Activated T-cell treated with anti-CD3 and anti-CD28 coated beads, Interleukin-2, amount 50 U/mL, for 72 hours (primary cell): ENCODE measurements at regions not wholly inside any gene's neighbourhood (a gene's known extent, or its start where the extent isn't known, plus 50 kb on each side); places are given as distances from the start of the nearest gene placed in this dataset.

ENCODE experiments used
- ATAC-seq, 2 donors: fragments of 150-1000 bp; cut with Tn5 transposase; replicated peaks in 1 of 2; 2 replicates each; pipeline ENCODE4 v1.10.0; 2021; ENCODE audit warnings: moderate library complexity in 2 of 2, mild to moderate bottlenecking in 1 of 2
- DNase-seq, 2 donors: peaks; one replicate each; pipeline ENCODE4 v3.0.0; 2021 to 2022; ENCODE audit warnings: mixed read lengths in 1 of 2
- H3K27ac Mint-ChIP-seq: one replicate; pipeline ENCODE4 v1.8.0; 2022; ENCODE audit warnings: mild to moderate bottlenecking, moderate library complexity, mixed read lengths
- H3K27me3 Mint-ChIP-seq: one replicate; pipeline ENCODE4 v1.8.0; 2022; ENCODE audit warnings: low read depth, mixed read lengths
- H3K36me3 Mint-ChIP-seq, 2 donors: one replicate each; pipeline ENCODE4 v1.8.0; 2022; ENCODE audit warnings: mixed read lengths in 2 of 2, mild to moderate bottlenecking in 1 of 2; ENCODE audit not compliant: insufficient read depth in 2 of 2
- H3K4me1 Mint-ChIP-seq: one replicate; pipeline ENCODE4 v1.8.0; 2022; ENCODE audit warnings: low read depth, mixed read lengths
- H3K4me3 Mint-ChIP-seq, 2 donors: one replicate each; pipeline ENCODE4 v1.8.0; 2022; ENCODE audit warnings: mild to moderate bottlenecking in 2 of 2, mixed read lengths in 2 of 2, moderate library complexity in 2 of 2
- H3K9me3 Mint-ChIP-seq, 2 donors: one replicate each; pipeline ENCODE4 v1.8.0; 2022; ENCODE audit warnings: mixed read lengths in 2 of 2

DNA sequence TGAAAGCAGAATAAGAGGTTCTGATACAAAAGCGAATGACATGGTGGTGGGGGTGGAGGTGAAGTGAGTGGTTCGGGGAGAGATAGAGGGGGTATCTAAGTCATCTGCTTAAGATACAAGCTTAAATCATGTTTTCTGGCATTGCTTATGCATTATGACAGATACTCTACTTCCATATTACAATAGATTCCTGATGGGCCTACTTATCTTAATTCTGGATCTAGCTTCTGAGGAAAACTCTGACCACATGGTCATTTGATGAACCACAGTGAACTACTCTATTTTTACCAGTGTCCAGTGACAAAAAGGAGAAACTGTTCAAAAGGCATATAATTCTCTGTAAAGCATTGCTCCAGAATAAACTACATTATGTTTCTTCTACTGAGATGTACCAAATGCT, 673.7 kb upstream of the CCDC54 start:
- no peaks in the 10 kb centered on the region for H3K36me3 Mint-ChIP-seq
- H3K27ac Mint-ChIP-seq, result no peak overlapping the region
- DNase-seq (no peak), ATAC-seq (no peak)
- no peaks in the 10 kb centered on the region for H3K27me3 Mint-ChIP-seq
- H3K4me1 Mint-ChIP-seq, result no peaks in the 10 kb centered on the region
- no peak overlapping the region for H3K4me3 Mint-ChIP-seq
- H3K9me3 Mint-ChIP-seq, result peaks cover 0 to 1% of the 10 kb centered on the region in 2 donors

DNA sequence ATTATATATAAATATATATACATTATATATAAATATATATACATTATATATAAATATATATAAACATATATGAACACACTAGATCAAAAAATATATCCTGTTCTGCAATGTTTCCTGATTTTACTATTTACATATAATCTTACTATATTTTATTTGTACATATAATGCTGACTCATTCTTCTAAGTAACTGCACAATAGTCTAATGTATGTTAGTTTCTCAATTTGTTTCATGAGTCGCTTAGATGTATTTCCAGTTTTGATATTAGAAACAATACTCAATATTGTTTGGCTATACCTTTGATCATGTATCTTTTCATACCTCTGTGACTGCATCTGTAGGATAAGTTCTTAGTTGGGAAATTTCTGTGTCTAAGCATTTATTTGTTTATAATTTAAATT, 669.9 kb upstream of the CCDC54 start:
- ATAC-seq (no peak), DNase-seq (no peak)
- Mint-ChIP-seq H3K9me3 (peaks cover 0 to 1% of the 10 kb centered on the region in 2 donors), H3K4me3 (no peak overlapping the region), H3K27ac (no peak overlapping the region), H3K4me1 (no peaks in the 10 kb centered on the region), H3K27me3 (no peaks in the 10 kb centered on the region), H3K36me3 (no peaks in the 10 kb centered on the region)

DNA sequence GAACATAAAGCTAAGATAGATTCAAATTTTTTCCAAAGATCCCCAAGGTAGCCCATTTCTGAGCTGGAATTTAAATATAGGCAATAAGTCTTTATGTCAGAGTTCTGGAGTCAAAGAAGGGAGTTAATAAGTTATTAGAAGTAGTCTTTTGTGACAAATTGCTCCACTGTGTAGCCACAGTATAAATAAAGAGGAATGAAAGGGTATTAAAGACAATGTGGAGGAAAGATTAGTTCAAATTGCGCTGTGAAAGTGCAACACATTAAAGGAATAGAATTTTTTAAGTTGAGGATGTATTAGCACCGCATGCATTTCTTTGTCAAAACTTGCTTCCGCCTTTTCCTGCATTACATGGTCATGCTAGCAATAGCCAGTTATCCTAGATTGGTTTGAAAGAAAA, 666.6 kb upstream of the CCDC54 start:
- DNase-seq, result no peak
- Mint-ChIP-seq H3K27ac (no peak overlapping the region), H3K4me1 (no peaks in the 10 kb centered on the region), H3K27me3 (peaks cover 5% of the 10 kb centered on the region), H3K9me3 (no peaks in the 10 kb centered on the region), H3K4me3 (no peak overlapping the region), H3K36me3 (no peaks in the 10 kb centered on the region)
- ATAC-seq, result no peak

DNA sequence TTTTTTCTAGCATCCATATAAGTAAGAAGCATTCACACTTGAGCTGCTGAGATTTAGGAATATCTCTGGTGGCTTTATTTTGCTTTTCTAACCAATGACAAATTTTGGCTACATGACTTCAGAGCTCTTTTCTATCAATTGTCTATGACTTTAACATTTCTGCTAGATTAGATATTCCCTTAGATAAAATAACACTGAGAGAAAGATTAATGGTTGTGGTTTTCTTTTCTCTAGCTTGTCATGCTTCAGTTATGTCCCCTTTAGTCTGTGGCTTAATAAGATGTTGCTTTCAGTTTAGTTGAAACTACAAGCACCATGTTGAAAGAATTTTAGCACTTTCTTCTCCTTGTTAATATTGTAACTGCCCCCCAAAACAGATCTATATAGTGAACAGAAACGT, 665.6 kb upstream of the CCDC54 start:
- H3K9me3 Mint-ChIP-seq, result no peaks in the 10 kb centered on the region
- DNase-seq, result no peak
- no peaks in the 10 kb centered on the region for H3K4me1 Mint-ChIP-seq
- H3K27me3 Mint-ChIP-seq, result peaks cover 5% of the 10 kb centered on the region
- ATAC-seq, result no peak
- H3K36me3 Mint-ChIP-seq, result no peaks in the 10 kb centered on the region
- H3K4me3 Mint-ChIP-seq, result no peak overlapping the region
- H3K27ac Mint-ChIP-seq, result no peak overlapping the region

DNA sequence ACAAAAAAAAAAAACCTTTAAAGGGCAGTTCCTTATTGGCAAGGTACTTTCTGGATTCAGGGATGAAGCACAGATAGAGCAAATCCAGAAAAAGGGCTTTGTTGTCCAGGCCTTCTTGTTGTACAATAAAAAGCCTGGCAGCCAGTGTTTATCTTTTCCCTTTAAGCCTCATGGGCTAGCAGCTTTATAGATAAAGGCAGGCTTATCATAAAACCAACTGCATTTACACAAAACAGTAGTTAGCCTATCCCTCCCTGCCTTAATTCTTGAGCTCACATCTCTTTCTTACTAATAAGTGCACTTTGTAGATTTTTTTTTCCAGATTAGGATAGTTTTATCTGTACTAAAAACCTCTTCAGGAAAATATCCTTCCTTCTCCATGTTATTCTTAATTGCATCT, 662.8 kb upstream of the CCDC54 start:
- ATAC-seq, result no peak
- Mint-ChIP-seq H3K9me3 (no peaks in the 10 kb centered on the region), H3K36me3 (no peaks in the 10 kb centered on the region), H3K27me3 (peaks cover 5% of the 10 kb centered on the region), H3K27ac (no peak overlapping the region), H3K4me3 (no peak overlapping the region), H3K4me1 (no peaks in the 10 kb centered on the region)
- DNase-seq, result no peak

GRCh38 chr3:106715286-106715685, 662.0 kb upstream of the CCDC54 start:
- Mint-ChIP-seq H3K9me3 (no peaks in the 10 kb centered on the region), H3K4me3 (no peak overlapping the region), H3K27ac (no peak overlapping the region), H3K4me1 (no peaks in the 10 kb centered on the region), H3K27me3 (peaks cover 5% of the 10 kb centered on the region), H3K36me3 (no peaks in the 10 kb centered on the region)
- DNase-seq (no peak), ATAC-seq (no peak)

DNA sequence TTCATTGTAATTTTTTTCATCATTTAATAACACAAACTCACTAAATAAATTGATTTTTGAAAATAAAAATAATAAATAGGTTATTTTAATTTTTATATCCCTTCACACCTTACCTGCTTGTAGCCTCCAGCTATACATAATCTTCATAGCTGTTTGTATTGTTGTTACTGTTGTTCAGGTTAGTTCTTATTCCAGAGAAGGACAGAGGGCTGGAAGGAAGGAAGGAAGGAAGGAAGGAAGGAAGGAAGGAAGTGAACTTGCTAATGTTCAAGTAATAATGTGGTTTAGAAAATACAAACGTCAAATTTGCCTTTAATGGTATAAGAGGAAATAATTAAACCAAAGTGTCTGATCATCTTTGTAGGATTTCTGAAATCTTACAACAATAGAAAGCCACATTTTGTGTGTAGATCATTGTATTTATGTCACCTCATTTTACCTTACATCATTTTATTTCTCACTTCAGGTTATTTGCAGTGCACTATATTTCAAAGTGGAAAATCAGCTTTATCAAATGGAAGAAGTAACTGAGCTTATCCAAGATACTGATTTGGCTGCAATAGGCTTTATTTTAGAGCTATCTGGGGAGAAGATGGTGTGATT, 660.0 kb upstream of the CCDC54 start:
- H3K4me1 Mint-ChIP-seq, result no peaks in the 10 kb centered on the region
- H3K36me3 Mint-ChIP-seq, result no peaks in the 10 kb centered on the region
- no peaks in the 10 kb centered on the region for H3K9me3 Mint-ChIP-seq
- no peak overlapping the region for H3K27ac Mint-ChIP-seq
- ATAC-seq (no peak), DNase-seq (no peak)
- H3K4me3 Mint-ChIP-seq, result no peak overlapping the region
- peaks cover 5% of the 10 kb centered on the region for H3K27me3 Mint-ChIP-seq

- Mint-ChIP-seq H3K27me3 (no peaks in the 10 kb centered on the region), H3K4me3 (no peak overlapping the region), H3K36me3 (no peaks in the 10 kb centered on the region), H3K9me3 (no peaks in the 10 kb centered on the region), H3K27ac (no peak overlapping the region), H3K4me1 (no peaks in the 10 kb centered on the region)
- no peak for DNase-seq
- no peak for ATAC-seq
These were observed 658.2 kb upstream of the CCDC54 start for GRCh38 chr3:106719077-106719476.

DNA sequence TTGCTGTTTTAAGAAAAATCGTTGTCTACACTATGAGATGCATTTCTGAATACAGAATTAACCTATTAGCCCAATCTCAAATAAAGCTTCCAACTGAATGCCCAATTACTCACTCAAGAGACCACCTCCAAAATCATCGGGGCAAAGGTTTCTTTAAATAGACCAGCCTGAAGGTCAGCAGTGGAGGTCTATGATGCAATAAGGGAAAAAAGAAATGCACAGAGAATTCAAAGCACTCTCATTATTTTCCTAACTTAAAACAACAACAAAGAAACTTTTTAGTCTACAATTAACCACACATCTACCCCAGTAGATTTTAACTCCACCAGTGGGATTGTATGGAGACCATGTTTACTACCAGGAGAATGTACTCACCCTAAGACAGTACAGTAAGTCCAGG, 657.7 kb upstream of the CCDC54 start:
- DNase-seq (no peak), ATAC-seq (no peak)
- Mint-ChIP-seq H3K4me3 (no peak overlapping the region), H3K27me3 (no peaks in the 10 kb centered on the region), H3K36me3 (no peaks in the 10 kb centered on the region), H3K27ac (no peak overlapping the region), H3K9me3 (no peaks in the 10 kb centered on the region), H3K4me1 (no peaks in the 10 kb centered on the region)

DNA sequence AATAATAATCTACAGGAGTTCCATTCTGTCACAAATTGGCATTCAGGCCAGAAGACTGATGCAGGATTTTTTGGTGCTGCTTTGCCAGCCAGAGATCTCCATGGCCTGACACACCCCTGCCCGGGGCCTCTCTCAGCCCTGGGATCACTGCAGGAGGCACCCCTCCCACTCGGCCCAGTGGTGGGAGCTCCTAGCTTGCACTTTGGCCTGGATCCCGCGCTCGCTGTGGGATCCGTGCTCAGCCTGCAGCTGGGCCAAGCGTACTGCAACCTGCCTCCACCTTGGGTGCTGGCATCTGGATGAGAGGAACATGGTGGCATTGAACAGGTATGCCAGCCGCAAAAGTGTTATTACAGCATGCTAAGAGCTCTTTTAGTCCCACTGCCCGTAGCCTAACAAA, 656.7 kb upstream of the CCDC54 start:
- H3K4me3 Mint-ChIP-seq, result no peak overlapping the region
- no peak for ATAC-seq

DNA sequence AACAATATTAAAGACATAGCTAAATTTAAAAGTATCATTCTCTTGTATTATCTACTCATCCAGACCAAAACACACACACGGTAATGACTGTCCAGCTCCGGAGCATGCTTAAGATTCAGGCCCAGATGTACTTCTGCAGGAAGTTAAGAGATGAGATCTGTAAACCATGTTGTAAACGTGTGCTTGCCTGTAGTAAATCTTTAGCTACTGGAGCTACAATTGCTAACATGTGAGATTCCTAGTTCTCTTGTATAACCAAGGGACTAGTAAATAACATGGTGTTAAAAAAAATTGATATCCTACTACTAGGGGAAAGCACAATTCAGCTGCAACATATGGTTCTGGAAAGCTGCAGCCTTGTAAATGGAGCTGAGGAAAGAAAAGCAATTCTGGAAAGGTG, 651.7 kb upstream of the CCDC54 start:
- no peak for DNase-seq
- no peak for ATAC-seq
- no peaks in the 10 kb centered on the region for H3K9me3 Mint-ChIP-seq
- H3K4me3 Mint-ChIP-seq, result no peak overlapping the region
- H3K36me3 Mint-ChIP-seq, result no peaks in the 10 kb centered on the region
- peaks cover 13% of the 10 kb centered on the region for H3K27me3 Mint-ChIP-seq
- H3K27ac Mint-ChIP-seq, result no peak overlapping the region
- H3K4me1 Mint-ChIP-seq, result no peaks in the 10 kb centered on the region

More for the DNA sequence above, 656.7 kb upstream of the CCDC54 start:
- no peak for DNase-seq
- no peak overlapping the region for H3K27ac Mint-ChIP-seq
- H3K27me3 Mint-ChIP-seq, result no peaks in the 10 kb centered on the region
- no peaks in the 10 kb centered on the region for H3K36me3 Mint-ChIP-seq
- no peaks in the 10 kb centered on the region for H3K4me1 Mint-ChIP-seq
- H3K9me3 Mint-ChIP-seq, result no peaks in the 10 kb centered on the region

DNA sequence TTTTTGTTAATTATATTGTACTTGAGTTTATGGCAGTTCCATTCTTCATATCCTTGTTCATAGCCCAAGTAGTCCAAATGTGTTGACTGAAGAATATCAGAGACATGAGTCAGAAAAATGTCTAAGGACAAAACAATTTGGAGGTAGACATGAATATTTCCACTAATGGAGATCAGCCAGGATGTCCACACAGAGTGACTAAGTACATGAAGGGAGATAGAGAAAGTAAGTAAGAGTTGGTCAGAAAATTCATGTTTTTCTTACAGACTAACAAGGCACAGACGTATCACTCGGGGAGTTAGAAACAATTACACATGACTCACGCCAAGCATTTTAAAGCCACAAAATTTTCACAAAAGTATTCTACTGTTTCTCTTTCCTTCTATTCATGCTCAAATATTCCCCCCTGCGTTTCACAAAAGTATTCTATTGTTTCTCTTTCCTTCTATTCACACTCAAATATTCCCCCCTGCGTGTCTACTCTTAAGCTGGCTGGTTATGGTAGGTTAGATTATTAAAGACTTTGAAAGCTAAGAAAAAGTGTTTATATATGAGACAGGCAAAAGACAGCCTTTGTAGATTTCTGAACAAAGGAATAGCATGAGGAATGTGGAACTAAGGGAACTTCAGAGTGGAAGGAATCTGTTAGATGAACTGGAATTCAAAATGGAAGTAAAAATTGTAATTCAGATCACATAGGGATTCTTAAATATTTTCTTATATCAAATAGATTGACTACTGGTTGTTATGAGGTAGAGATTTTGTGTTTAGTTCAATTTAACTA, 648.7 kb upstream of the CCDC54 start:
- Mint-ChIP-seq H3K27me3 (peaks cover 13% of the 10 kb centered on the region), H3K36me3 (no peaks in the 10 kb centered on the region), H3K27ac (no peak overlapping the region), H3K4me1 (no peaks in the 10 kb centered on the region), H3K4me3 (no peak overlapping the region), H3K9me3 (no peaks in the 10 kb centered on the region)
- DNase-seq (no peak), ATAC-seq (no peak)

GRCh38 chr3:106729481-106729880, 647.8 kb upstream of the CCDC54 start:
- ATAC-seq (no peak), DNase-seq (no peak)
- Mint-ChIP-seq H3K27me3 (peaks cover 17% of the 10 kb centered on the region), H3K4me3 (no peak overlapping the region), H3K4me1 (no peaks in the 10 kb centered on the region), H3K9me3 (no peaks in the 10 kb centered on the region), H3K27ac (no peak overlapping the region), H3K36me3 (no peaks in the 10 kb centered on the region)

- no peak for ATAC-seq
- no peak overlapping the region for H3K4me3 Mint-ChIP-seq
These were observed 646.0 kb upstream of the CCDC54 start for GRCh38 chr3:106731230-106731629.

More at GRCh38 chr3:106731230-106731629, 646.0 kb upstream of the CCDC54 start:
- DNase-seq, result no peak
- H3K4me1 Mint-ChIP-seq, result no peaks in the 10 kb centered on the region
- no peak overlapping the region for H3K27ac Mint-ChIP-seq
- H3K36me3 Mint-ChIP-seq, result no peaks in the 10 kb centered on the region
- H3K27me3 Mint-ChIP-seq, result peaks cover 19% of the 10 kb centered on the region
- H3K9me3 Mint-ChIP-seq, result no peaks in the 10 kb centered on the region
